Loucy (cell line): ENCODE measurements at regions not wholly inside any gene's neighbourhood (a gene's known extent, or its start where the extent isn't known, plus 50 kb on each side); places are given as distances from the start of the nearest gene placed in this dataset.
A peak's percentile ranks its signal among the peaks of the same experiment; 100 is the strongest.
"Not testable (repeated sequence)": the region's sequence is repeated elsewhere in the genome, so short reads cannot be mapped to it uniquely, and the experiment has no call there.

Source experiments
- H2AFZ ChIP-seq: fragments of 200-600 bp; sonication (generic); 2 replicates; pipeline ENCODE4 v1.6.0; 2016; ENCODE audit warnings: antibody characterized with exemption, mild to moderate bottlenecking, low read length, moderate library complexity
- H3F3A ChIP-seq: fragments of 200-600 bp; 2 replicates; pipeline ENCODE4 v1.6.0; 2016; ENCODE audit warnings: antibody characterized with exemption, low read depth, mild to moderate bottlenecking
- H3K27me3 ChIP-seq: fragments of 200-600 bp; sonication (generic); 2 replicates; pipeline ENCODE4 v1.6.1; 2014; ENCODE audit warnings: low read length, mild to moderate bottlenecking; ENCODE audit not compliant: insufficient read depth, poor library complexity, severe bottlenecking
- H3K36me3 ChIP-seq: fragments of 200-600 bp; sonication (generic); 2 replicates; pipeline ENCODE4 v1.6.1; 2016; ENCODE audit warnings: low read length; ENCODE audit not compliant: insufficient read depth
- H3K4me1 ChIP-seq: fragments of 200-600 bp; sonication (generic); 2 replicates; pipeline ENCODE4 v1.5.1; 2014; ENCODE audit warnings: low read length, mild to moderate bottlenecking; ENCODE audit not compliant: insufficient read depth, poor library complexity, severe bottlenecking
- H3K4me2 ChIP-seq: fragments of 200-600 bp; sonication (generic); 2 replicates; pipeline ENCODE4 v1.6.0; 2014; ENCODE audit warnings: antibody characterized with exemption, low read length, low read depth, mild to moderate bottlenecking; ENCODE audit not compliant: poor library complexity, severe bottlenecking
- H3K4me3 ChIP-seq: fragments of 200-600 bp; sonication (generic); 2 replicates; pipeline ENCODE4 v1.5.1; 2014; ENCODE audit warnings: low read length, mild to moderate bottlenecking, mixed read lengths; ENCODE audit not compliant: poor library complexity, severe bottlenecking
- H3K79me2 ChIP-seq: fragments of 200-600 bp; sonication (generic); 2 replicates; pipeline ENCODE4 v1.6.1; 2014; ENCODE audit warnings: low read length; ENCODE audit not compliant: insufficient read depth
- H3K9ac ChIP-seq: fragments of 200-600 bp; sonication (generic); 2 replicates; pipeline ENCODE4 v1.6.0; 2014; ENCODE audit warnings: mild to moderate bottlenecking, low read depth, low read length, moderate library complexity; ENCODE audit not compliant: poor library complexity, severe bottlenecking
- H3K9me2 ChIP-seq: fragments of 200-600 bp; sonication (generic); replicated peaks from 2 replicates; pipeline ENCODE4 v1.6.1; 2016; ENCODE audit warnings: low read depth, low read length, mixed read lengths
- H3K9me3 ChIP-seq: fragments of 200-600 bp; sonication (generic); 2 replicates; pipeline ENCODE4 v1.6.1; 2014; ENCODE audit warnings: mild to moderate bottlenecking, antibody characterized with exemption, low read length, low read depth; ENCODE audit not compliant: insufficient read depth
- H4K20me1 ChIP-seq: fragments of 200-600 bp; sonication (generic); 2 replicates; pipeline ENCODE4 v1.6.0; 2014; ENCODE audit warnings: antibody characterized with exemption, low read length, mild to moderate bottlenecking; ENCODE audit not compliant: insufficient read depth, poor library complexity, severe bottlenecking
- EZH2phosphoT487 ChIP-seq: fragments of 200-600 bp; IDR thresholded peaks from 2 replicates; pipeline ENCODE4 v1.6.1; 2018; ENCODE audit warnings: antibody characterized with exemption, mild to moderate bottlenecking, moderate library complexity, borderline replicate concordance
- TF ChIP-seq, protein P1 (sequence below): fragments of 200-600 bp; sonication (generic); conservative IDR thresholded peaks from 2 replicates; pipeline ENCODE4 v1.5.1; 2014; ENCODE audit warnings: mild to moderate bottlenecking, antibody characterized with exemption, low read length

DNA sequence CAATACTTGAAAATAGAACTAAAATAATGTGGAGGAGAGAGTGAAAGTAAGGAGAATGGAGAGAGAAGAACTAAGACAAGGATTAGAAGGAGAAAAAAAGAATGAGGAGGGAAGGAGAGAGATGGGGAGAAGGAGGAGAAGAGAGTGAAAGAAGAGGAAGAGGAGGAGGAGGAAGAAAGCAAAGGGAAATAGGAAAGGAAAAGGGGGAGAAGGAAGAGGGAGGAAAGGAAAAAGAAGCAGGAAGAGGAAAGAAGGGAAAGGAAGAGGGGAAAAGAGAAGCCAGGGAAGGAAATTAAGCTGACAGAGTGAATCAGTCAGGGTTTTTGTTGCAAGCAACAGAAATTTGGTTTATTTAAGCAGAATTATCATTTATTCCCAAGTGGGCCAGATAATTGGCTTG is 241.7 kb upstream of the P2RY1 start:
- no peaks in the 10 kb centered on the region for H3K79me2 ChIP-seq
- H3K9me2 ChIP-seq, result no peaks in the 10 kb centered on the region
- H2AFZ ChIP-seq, result no peak overlapping the region
- H3K4me1 ChIP-seq, result peaks cover 34% of the 10 kb centered on the region
- H3K9me3 ChIP-seq, result no peaks in the 10 kb centered on the region
- H3F3A ChIP-seq, result no peaks in the 10 kb centered on the region
- H3K27me3 ChIP-seq, result no peaks in the 10 kb centered on the region
- no peaks in the 10 kb centered on the region for H4K20me1 ChIP-seq
- no peaks in the 10 kb centered on the region for H3K36me3 ChIP-seq
- H3K9ac ChIP-seq, result no peak overlapping the region
- no peak overlapping the region for H3K4me2 ChIP-seq
- TF ChIP-seq, protein P1, sequence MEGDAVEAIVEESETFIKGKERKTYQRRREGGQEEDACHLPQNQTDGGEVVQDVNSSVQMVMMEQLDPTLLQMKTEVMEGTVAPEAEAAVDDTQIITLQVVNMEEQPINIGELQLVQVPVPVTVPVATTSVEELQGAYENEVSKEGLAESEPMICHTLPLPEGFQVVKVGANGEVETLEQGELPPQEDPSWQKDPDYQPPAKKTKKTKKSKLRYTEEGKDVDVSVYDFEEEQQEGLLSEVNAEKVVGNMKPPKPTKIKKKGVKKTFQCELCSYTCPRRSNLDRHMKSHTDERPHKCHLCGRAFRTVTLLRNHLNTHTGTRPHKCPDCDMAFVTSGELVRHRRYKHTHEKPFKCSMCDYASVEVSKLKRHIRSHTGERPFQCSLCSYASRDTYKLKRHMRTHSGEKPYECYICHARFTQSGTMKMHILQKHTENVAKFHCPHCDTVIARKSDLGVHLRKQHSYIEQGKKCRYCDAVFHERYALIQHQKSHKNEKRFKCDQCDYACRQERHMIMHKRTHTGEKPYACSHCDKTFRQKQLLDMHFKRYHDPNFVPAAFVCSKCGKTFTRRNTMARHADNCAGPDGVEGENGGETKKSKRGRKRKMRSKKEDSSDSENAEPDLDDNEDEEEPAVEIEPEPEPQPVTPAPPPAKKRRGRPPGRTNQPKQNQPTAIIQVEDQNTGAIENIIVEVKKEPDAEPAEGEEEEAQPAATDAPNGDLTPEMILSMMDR, result no peak
- TF ChIP-seq EZH2phosphoT487, result no peak
- no peak overlapping the region for H3K4me3 ChIP-seq

DNA sequence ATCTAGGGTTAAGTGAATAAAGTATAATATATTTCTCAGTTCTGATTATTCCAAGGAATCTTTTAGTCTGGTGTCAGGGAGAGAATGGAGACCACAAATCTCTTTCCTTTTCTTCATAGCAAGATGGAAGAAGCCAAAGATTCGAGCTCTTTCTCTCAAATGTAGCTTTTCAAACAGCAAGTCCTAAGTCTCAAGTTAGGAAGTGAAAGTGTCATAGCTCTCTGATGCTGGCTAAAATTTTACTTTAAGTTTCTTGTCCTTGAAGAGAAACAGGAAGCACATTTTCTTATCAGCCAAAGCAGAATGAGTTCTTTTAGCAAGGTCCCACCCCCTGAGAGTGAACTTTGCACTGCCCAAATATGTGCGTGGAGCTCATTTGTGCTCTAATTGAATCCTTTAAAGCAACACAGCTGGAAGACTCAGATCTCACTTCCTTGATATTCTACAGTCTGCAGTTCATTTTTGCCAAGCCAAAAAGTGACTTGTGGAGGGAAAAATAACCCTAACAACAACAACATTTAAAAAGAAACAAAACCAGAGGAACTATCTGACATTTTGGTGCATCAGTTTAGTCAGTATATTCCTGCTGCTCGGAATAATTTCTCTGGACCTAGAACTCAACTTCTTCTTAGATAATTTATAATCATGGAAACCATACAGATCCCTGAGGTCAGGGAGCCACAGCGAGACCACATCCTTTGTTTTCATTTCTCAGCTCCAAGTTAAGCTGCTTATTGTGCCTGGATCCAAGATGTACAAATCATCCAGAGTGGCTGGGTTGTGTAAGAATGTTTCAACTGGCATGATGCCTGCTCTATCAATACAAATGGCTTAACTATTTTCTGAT is 238.7 kb upstream of the P2RY1 start:
- no peaks in the 10 kb centered on the region for H3F3A ChIP-seq
- peak overlapping the region; percentile 69 for H2AFZ ChIP-seq
- no peaks in the 10 kb centered on the region for H3K9me3 ChIP-seq
- peaks cover 26% of the 10 kb centered on the region for H3K4me1 ChIP-seq
- no peaks in the 10 kb centered on the region for H3K79me2 ChIP-seq
- H3K36me3 ChIP-seq, result no peaks in the 10 kb centered on the region
- no peaks in the 10 kb centered on the region for H3K27me3 ChIP-seq
- H3K9me2 ChIP-seq, result no peaks in the 10 kb centered on the region
- H3K9ac ChIP-seq, result peak overlapping the region; percentile 56
- peak overlapping the region; percentile 62 for H3K4me2 ChIP-seq
- H4K20me1 ChIP-seq, result no peaks in the 10 kb centered on the region
- peak overlapping the region; percentile 54 for H3K4me3 ChIP-seq
- no peak for TF ChIP-seq EZH2phosphoT487
- TF ChIP-seq, protein P1, result no peak

DNA sequence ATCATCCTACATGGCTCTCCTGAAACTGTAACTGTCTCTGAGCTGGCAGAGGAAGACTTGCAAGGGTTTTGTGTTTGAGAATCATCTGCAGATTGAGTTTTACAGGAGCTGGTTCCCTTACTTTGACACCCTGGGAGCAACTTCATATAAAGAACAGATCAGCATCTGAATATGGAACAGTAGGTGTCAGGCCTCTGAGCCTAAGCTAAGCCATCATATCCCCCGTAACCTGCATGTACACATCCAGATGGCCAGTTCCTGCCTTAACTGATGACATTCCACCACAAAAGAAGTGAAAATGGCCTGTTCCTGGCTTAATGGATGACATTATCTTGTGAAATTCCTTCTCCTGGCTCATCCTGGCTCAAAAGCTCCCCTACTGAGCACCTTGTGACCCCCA is 238.1 kb upstream of the P2RY1 start:
- H3K9ac ChIP-seq, result peak overlapping the region; percentile 56
- H2AFZ ChIP-seq, result peak overlapping the region; percentile 69

DNA sequence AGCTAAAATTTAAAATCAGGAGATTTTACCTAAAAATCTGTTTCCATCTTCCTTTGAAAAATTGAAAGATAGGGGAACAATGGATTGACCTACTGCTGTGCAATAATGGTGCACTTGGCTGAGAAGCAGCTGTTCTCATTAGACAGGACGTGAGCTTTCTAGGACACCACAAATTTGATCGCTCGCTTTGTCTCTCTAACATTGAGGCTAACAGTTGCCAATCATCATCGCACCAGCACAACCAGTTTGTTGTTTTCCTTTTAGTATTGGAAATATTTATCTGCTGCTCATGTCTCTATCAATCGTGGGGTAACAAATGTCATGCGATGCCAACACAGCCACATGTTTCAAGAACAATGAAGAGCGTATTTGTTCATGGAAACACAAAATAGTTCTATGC is 228.8 kb upstream of the P2RY1 start:
- H3F3A ChIP-seq, result no peaks in the 10 kb centered on the region
- H3K27me3 ChIP-seq, result no peaks in the 10 kb centered on the region
- no peak overlapping the region for H3K9ac ChIP-seq
- H3K9me2 ChIP-seq, result no peaks in the 10 kb centered on the region
- no peak overlapping the region for H3K4me3 ChIP-seq
- no peak overlapping the region for H2AFZ ChIP-seq
- H3K4me2 ChIP-seq, result no peak overlapping the region
- 0 out of 2 replicates have a peak, but pooled peaks cover 8% of the 10 kb centered on the region for H3K9me3 ChIP-seq
- H3K79me2 ChIP-seq, result no peaks in the 10 kb centered on the region
- no peaks in the 10 kb centered on the region for H4K20me1 ChIP-seq
- peaks cover 5% of the 10 kb centered on the region for H3K4me1 ChIP-seq
- TF ChIP-seq EZH2phosphoT487, result no peak
- TF ChIP-seq, protein P1, result no peak
- H3K36me3 ChIP-seq, result no peaks in the 10 kb centered on the region

More for the DNA sequence above, 238.1 kb upstream of the P2RY1 start:
- H3K9me3 ChIP-seq, H3F3A ChIP-seq, H3K36me3 ChIP-seq, H3K79me2 ChIP-seq, H3K9me2 ChIP-seq, H3K27me3 ChIP-seq, H4K20me1 ChIP-seq: not testable (repeated sequence)
- peaks cover 24% of the 10 kb centered on the region for H3K4me1 ChIP-seq
- H3K4me2 ChIP-seq, result peak overlapping the region; percentile 62
- H3K4me3 ChIP-seq, result peak overlapping the region; percentile 54
